ENCODE measurements at regions not wholly inside any gene's neighbourhood (a gene's known extent, or its start where the extent isn't known, plus 50 kb on each side); places are given as distances from the start of the nearest gene placed in this dataset.

- no peak for TF ChIP-seq CTCF (IDR thresholded peaks at IDR 0.05)
- no peak for TF ChIP-seq POLR2A (IDR thresholded peaks at IDR 0.05)
Observed at GRCh38 chrX:94123062-94123461, 449.1 kb downstream of the FAM133A start.
